H9 (cell line): ENCODE measurements at regions not wholly inside any gene's neighbourhood (a gene's known extent, or its start where the extent isn't known, plus 50 kb on each side); places are given as distances from the start of the nearest gene placed in this dataset.

Source experiments
- DNase-seq: peaks from one replicate; pipeline ENCODE4 v3.0.0-alpha.2; 2017
- H2AFZ ChIP-seq: one replicate; pipeline ENCODE4 v1.6.1; 2013; ENCODE audit warnings: mild to moderate bottlenecking, low read length, control low read depth, moderate library complexity
- H2AK5ac ChIP-seq: 2 replicates; pipeline ENCODE4 v1.6.1; 2013; ENCODE audit warnings: low read length, control low read depth, mixed read lengths; ENCODE audit not compliant: insufficient read length
- H2BK120ac ChIP-seq: one replicate; pipeline ENCODE4 v1.6.1; 2013; ENCODE audit warnings: low read depth, mild to moderate bottlenecking, low read length, control low read depth, inconsistent platforms; ENCODE audit not compliant: poor library complexity, severe bottlenecking
- H2BK12ac ChIP-seq: 2 replicates; pipeline ENCODE4 v1.6.1; 2013; ENCODE audit warnings: low read length, control low read depth, mixed read lengths, low read depth; ENCODE audit not compliant: insufficient read length
- H2BK15ac ChIP-seq: 2 replicates; pipeline ENCODE4 v1.6.1; 2013; ENCODE audit warnings: low read depth, low read length, control low read depth
- H2BK20ac ChIP-seq: one replicate; pipeline ENCODE4 v1.6.1; 2013; ENCODE audit warnings: low read depth, mild to moderate bottlenecking, low read length, control low read depth, inconsistent platforms; ENCODE audit not compliant: poor library complexity, severe bottlenecking
- H2BK5ac ChIP-seq: 2 replicates; pipeline ENCODE4 v1.6.1; 2013; ENCODE audit warnings: low read length, control low read depth, mixed read lengths; ENCODE audit not compliant: insufficient read length
- H3K14ac ChIP-seq: 2 replicates; pipeline ENCODE4 v1.6.1; 2013; ENCODE audit warnings: low read length, control low read depth; ENCODE audit not compliant: insufficient read depth
- H3K18ac ChIP-seq: 2 replicates; pipeline ENCODE4 v1.6.1; 2013; ENCODE audit warnings: low read depth, mild to moderate bottlenecking, mixed read lengths, low read length, control low read depth; ENCODE audit not compliant: insufficient read length
- H3K23ac ChIP-seq: 2 replicates; pipeline ENCODE4 v1.6.1; 2013; ENCODE audit warnings: low read length, control low read depth, mixed read lengths, low read depth; ENCODE audit not compliant: insufficient read length
- H3K23me2 ChIP-seq: 2 replicates; pipeline ENCODE4 v1.6.1; 2013; ENCODE audit warnings: low read depth, mild to moderate bottlenecking, mixed read lengths, low read length, control low read depth; ENCODE audit not compliant: insufficient read length, poor library complexity, severe bottlenecking
- H3K27ac ChIP-seq: 2 replicates; pipeline ENCODE4 v1.5.1; 2013; ENCODE audit warnings: low read length, control low read depth, mixed read lengths, low read depth; ENCODE audit not compliant: insufficient read length
- H3K27me3 ChIP-seq: 2 replicates; pipeline ENCODE4 v1.6.1; 2013; ENCODE audit warnings: low read length, control low read depth, inconsistent platforms; ENCODE audit not compliant: insufficient read depth
- H3K4ac ChIP-seq: 2 replicates; pipeline ENCODE4 v1.6.1; 2013; ENCODE audit warnings: low read depth, mild to moderate bottlenecking, control low read depth, inconsistent platforms, low read length, moderate library complexity
- H3K4me1 ChIP-seq: 2 replicates; pipeline ENCODE4 v1.6.1; 2013; ENCODE audit warnings: low read length, control low read depth, inconsistent platforms; ENCODE audit not compliant: insufficient read depth
- H3K4me2 ChIP-seq: 2 replicates; pipeline ENCODE4 v1.6.1; 2013; ENCODE audit warnings: low read length, control low read depth, mixed read lengths; ENCODE audit not compliant: insufficient read length, insufficient read depth
- H3K56ac ChIP-seq: 2 replicates; pipeline ENCODE4 v1.6.1; 2013; ENCODE audit warnings: low read depth, mild to moderate bottlenecking, mixed read lengths, low read length, control low read depth; ENCODE audit not compliant: insufficient read length
- H3K79me1 ChIP-seq: 2 replicates; pipeline ENCODE4 v1.6.1; 2013; ENCODE audit warnings: low read depth, mild to moderate bottlenecking, moderate library complexity, low read length, control low read depth, inconsistent platforms; ENCODE audit not compliant: insufficient read depth, poor library complexity, severe bottlenecking
- H3K79me2 ChIP-seq: 2 replicates; pipeline ENCODE4 v1.6.1; 2013; ENCODE audit warnings: low read length, control low read depth, inconsistent platforms; ENCODE audit not compliant: insufficient read depth
- H3K9ac ChIP-seq: 2 replicates; pipeline ENCODE4 v1.6.1; 2013; ENCODE audit warnings: low read length, control low read depth, mixed read lengths; ENCODE audit not compliant: insufficient read length; ENCODE audit errors: extremely low read depth
- H3K9me3 ChIP-seq: one replicate; pipeline ENCODE4 v1.6.1; 2013; ENCODE audit warnings: low read depth, low read length, inconsistent platforms; ENCODE audit not compliant: control insufficient read depth
- H3T11ph ChIP-seq: one replicate; pipeline ENCODE4 v1.6.1; 2013; ENCODE audit warnings: mild to moderate bottlenecking, low read length, control low read depth, inconsistent platforms
- H4K20me1 ChIP-seq: one replicate; pipeline ENCODE4 v1.6.1; 2013; ENCODE audit not compliant: control insufficient read depth, insufficient read length, insufficient read depth
- H4K5ac ChIP-seq: 2 replicates; pipeline ENCODE4 v1.6.1; 2013; ENCODE audit warnings: low read depth, mild to moderate bottlenecking, mixed read lengths, low read length, control low read depth; ENCODE audit not compliant: insufficient read length
- H4K8ac ChIP-seq: replicated peaks from 2 replicates; pipeline ENCODE4 v1.6.1; 2013; ENCODE audit warnings: low read length, control low read depth, mixed read lengths, low read depth; ENCODE audit not compliant: insufficient read length
- H4K91ac ChIP-seq: 2 replicates; pipeline ENCODE4 v1.6.1; 2013; ENCODE audit warnings: low read depth, mild to moderate bottlenecking, moderate library complexity, mixed read lengths, low read length, control low read depth; ENCODE audit not compliant: insufficient read length
- H3K27ac Mint-ChIP-seq, 3 experiments: 2 replicates in 2 of 3; 3 replicates in 1 of 3; pipeline ENCODE4 v1.8.0; 2020 to 2021; ENCODE audit warnings: mixed read lengths in 3 of 3, mild to moderate bottlenecking in 1 of 3, moderate library complexity in 1 of 3
- H3K27me3 Mint-ChIP-seq: 2 replicates; pipeline ENCODE4 v1.8.0; 2021; ENCODE audit warnings: low read depth, mild to moderate bottlenecking, moderate library complexity, mixed read lengths
- H3K36me3 Mint-ChIP-seq, 3 experiments: 2 replicates in 2 of 3; 3 replicates in 1 of 3; pipeline ENCODE4 v1.8.0; 2020 to 2021; ENCODE audit warnings: low read depth in 3 of 3, mixed read lengths in 3 of 3; ENCODE audit not compliant: insufficient read depth in 1 of 3
- H3K4me1 Mint-ChIP-seq, 2 experiments: 2 replicates each; pipeline ENCODE4 v1.8.0; 2020; ENCODE audit warnings: mixed read lengths in 2 of 2
- H3K4me3 Mint-ChIP-seq, 2 experiments: 2 replicates in 1 of 2; 3 replicates in 1 of 2; pipeline ENCODE4 v1.8.0; 2020 to 2021; ENCODE audit warnings: mild to moderate bottlenecking in 2 of 2, mixed read lengths in 2 of 2, moderate library complexity in 1 of 2
- H3K9me3 Mint-ChIP-seq, 2 experiments: 2 replicates in 1 of 2; 3 replicates in 1 of 2; pipeline ENCODE4 v1.8.0; 2020; ENCODE audit warnings: mild to moderate bottlenecking in 2 of 2, mixed read lengths in 2 of 2, moderate library complexity in 1 of 2
- WGBS: extraction: QIAGEN DNeasy Blood & Tissue Kit; methylation state at CpG from one replicate; pipeline ENCODE4 v1.1.7; 2013; ENCODE audit warnings: missing lambda C conversion rate, low lambda C conversion rate, mixed read lengths; ENCODE audit not compliant: insufficient read length; ENCODE audit errors: extremely low coverage; 5-methylcytosine and 5-hydroxymethylcytosine counted together
- TF ChIP-seq, protein P1 (sequence below): fragments of 200-600 bp; sonication (generic); conservative IDR thresholded peaks from 3 replicates; pipeline ENCODE4 v1.8.0; 2021; ENCODE audit warnings: antibody characterized with exemption, mild to moderate bottlenecking

DNA sequence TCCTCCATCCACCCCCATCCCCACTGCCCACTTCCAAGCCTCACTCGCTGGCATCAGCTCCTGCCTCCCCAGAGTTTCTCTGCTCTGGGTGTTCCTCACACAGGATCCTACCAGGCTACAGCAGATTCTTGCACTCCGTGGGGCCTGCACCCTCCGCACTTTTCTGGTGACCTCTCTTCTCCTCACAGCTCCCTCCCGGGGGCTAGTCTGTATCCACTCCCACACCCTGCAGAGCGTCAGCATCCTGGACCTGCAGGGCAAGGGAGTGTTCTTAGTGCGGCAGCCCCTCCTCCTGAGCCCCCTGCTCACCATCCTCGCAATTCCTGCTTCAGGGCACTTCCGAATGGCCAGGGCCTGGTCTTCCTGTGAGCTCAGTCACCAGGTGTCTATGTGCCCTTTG is 224.2 kb downstream of the DLL1 start:
- DNase-seq: no peak
- Mint-ChIP-seq H3K4me1 (peaks cover 9% of the 10 kb centered on the region in 2 experiments), H3K27ac (no peak overlapping the region), H3K4me3 (no peak overlapping the region), H3K36me3 (peaks cover 8 to 15% (median 13%) of the 10 kb centered on the region in 3 experiments; a peak in 6 of 7 replicates), H3K9me3 (peaks cover 22 to 23% of the 10 kb centered on the region in 2 experiments), H3K27me3 (peaks cover 13% of the 10 kb centered on the region)
- no peak overlapping the region for H3K9ac ChIP-seq
- H2BK15ac ChIP-seq: no peak overlapping the region
- no peaks in the 10 kb centered on the region for H3K79me1 ChIP-seq
- H4K91ac ChIP-seq: no peak overlapping the region
- no peak overlapping the region for H4K5ac ChIP-seq
- H3K9me3 ChIP-seq: no peaks in the 10 kb centered on the region
- WGBS: no CpG with 5 or more reads among the region's 8 CpGs
- H3K56ac ChIP-seq: no peak overlapping the region
- H2AFZ ChIP-seq: no peak overlapping the region
- no peaks in the 10 kb centered on the region for H3K27me3 ChIP-seq
- H2BK12ac ChIP-seq: no peak overlapping the region
- H3K4me2 ChIP-seq: no peak overlapping the region
- 0 out of 2 replicates have a peak, but pooled peaks cover 2% of the 10 kb centered on the region for H3K4me1 ChIP-seq
- no peak overlapping the region for H3K27ac ChIP-seq
- no peak overlapping the region for H2BK5ac ChIP-seq
- H2BK20ac ChIP-seq: no peak overlapping the region
- no peaks in the 10 kb centered on the region for H3K79me2 ChIP-seq
- no peak overlapping the region for H2AK5ac ChIP-seq
- H3K23ac ChIP-seq: no peak overlapping the region
- no peak overlapping the region for H3K18ac ChIP-seq
- no peak overlapping the region for H3T11ph ChIP-seq
- H4K8ac ChIP-seq: no peak overlapping the region
- TF ChIP-seq, protein P1, sequence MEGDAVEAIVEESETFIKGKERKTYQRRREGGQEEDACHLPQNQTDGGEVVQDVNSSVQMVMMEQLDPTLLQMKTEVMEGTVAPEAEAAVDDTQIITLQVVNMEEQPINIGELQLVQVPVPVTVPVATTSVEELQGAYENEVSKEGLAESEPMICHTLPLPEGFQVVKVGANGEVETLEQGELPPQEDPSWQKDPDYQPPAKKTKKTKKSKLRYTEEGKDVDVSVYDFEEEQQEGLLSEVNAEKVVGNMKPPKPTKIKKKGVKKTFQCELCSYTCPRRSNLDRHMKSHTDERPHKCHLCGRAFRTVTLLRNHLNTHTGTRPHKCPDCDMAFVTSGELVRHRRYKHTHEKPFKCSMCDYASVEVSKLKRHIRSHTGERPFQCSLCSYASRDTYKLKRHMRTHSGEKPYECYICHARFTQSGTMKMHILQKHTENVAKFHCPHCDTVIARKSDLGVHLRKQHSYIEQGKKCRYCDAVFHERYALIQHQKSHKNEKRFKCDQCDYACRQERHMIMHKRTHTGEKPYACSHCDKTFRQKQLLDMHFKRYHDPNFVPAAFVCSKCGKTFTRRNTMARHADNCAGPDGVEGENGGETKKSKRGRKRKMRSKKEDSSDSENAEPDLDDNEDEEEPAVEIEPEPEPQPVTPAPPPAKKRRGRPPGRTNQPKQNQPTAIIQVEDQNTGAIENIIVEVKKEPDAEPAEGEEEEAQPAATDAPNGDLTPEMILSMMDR: no peak
- no peak overlapping the region for H3K4ac ChIP-seq
- H3K23me2 ChIP-seq: no peaks in the 10 kb centered on the region
- H4K20me1 ChIP-seq: no peaks in the 10 kb centered on the region
- H3K14ac ChIP-seq: no peak overlapping the region
- H2BK120ac ChIP-seq: no peak overlapping the region
